SW480 (cell line): ENCODE measurements at regions not wholly inside any gene's neighbourhood (a gene's known extent, or its start where the extent isn't known, plus 50 kb on each side); places are given as distances from the start of the nearest gene placed in this dataset.
A peak's percentile ranks its signal among the peaks of the same experiment; 100 is the strongest.
"Not testable (repeated sequence)": the region's sequence is repeated elsewhere in the genome, so short reads cannot be mapped to it uniquely, and the experiment has no call there.

ENCODE experiments used
- DNase-seq: peaks from one replicate; pipeline ENCODE4 v3.0.0-alpha.2; 2016; ENCODE audit warnings: low spot score

- DNase-seq, result no peak
These were observed 225.9 kb upstream of the PITX2 start for GRCh38 chr4:110848787-110849186.

- DNase-seq, result no peak
These were observed 226.6 kb upstream of the PITX2 start for GRCh38 chr4:110849461-110849860.

- no peak for DNase-seq
These were observed 227.9 kb upstream of the PITX2 start for GRCh38 chr4:110850461-110851442.

GRCh38 chr4:110851989-110852388 lies 229.1 kb upstream of the PITX2 start:
- no peak for DNase-seq

- DNase-seq, result no peak
These were observed 229.9 kb upstream of the PITX2 start for GRCh38 chr4:110852793-110853192.

GRCh38 chr4:110853242-110853641 lies 230.4 kb upstream of the PITX2 start:
- DNase-seq, result no peak

- peak; percentile 25 for DNase-seq
These were observed 231.3 kb upstream of the PITX2 start for GRCh38 chr4:110854021-110854678.

GRCh38 chr4:110860125-110860524 lies 237.2 kb upstream of the PITX2 start:
- DNase-seq, result no peak

- no peak for DNase-seq
These were observed 238.0 kb upstream of the PITX2 start for GRCh38 chr4:110860901-110861300.

- DNase-seq, result no peak
These were observed 242.9 kb upstream of the PITX2 start for GRCh38 chr4:110865611-110866259.

- DNase-seq, result no peak
These were observed 244.5 kb upstream of the PITX2 start for GRCh38 chr4:110867251-110867960.

GRCh38 chr4:110867981-110868720 lies 245.3 kb upstream of the PITX2 start:
- no peak for DNase-seq

- DNase-seq, result no peak
These were observed 246.2 kb upstream of the PITX2 start for GRCh38 chr4:110869114-110869513.

- DNase-seq, result no peak
These were observed 247.1 kb upstream of the PITX2 start for GRCh38 chr4:110869862-110870572.

- DNase-seq, result not testable (repeated sequence)
These were observed 253.3 kb upstream of the PITX2 start for GRCh38 chr4:110876214-110876613.

GRCh38 chr4:110876866-110877265 lies 254.0 kb upstream of the PITX2 start:
- no peak for DNase-seq

- no peak for DNase-seq
These were observed 255.0 kb upstream of the PITX2 start for GRCh38 chr4:110877778-110878370.

- DNase-seq, result peak; percentile 70
These were observed 255.5 kb upstream of the PITX2 start for GRCh38 chr4:110878413-110878812.

- peak; percentile 5 for DNase-seq
These were observed 256.1 kb upstream of the PITX2 start for GRCh38 chr4:110878956-110879355.

GRCh38 chr4:110886270-110886669 lies 263.4 kb upstream of the PITX2 start:
- no peak for DNase-seq
